Nephron (organoid): ENCODE measurements at regions not wholly inside any gene's neighbourhood (a gene's known extent, or its start where the extent isn't known, plus 50 kb on each side); places are given as distances from the start of the nearest gene placed in this dataset.
A peak's percentile ranks its signal among the peaks of the same experiment; 100 is the strongest.

Source experiments
- H3K27ac Mint-ChIP-seq, 3 experiments: 2 replicates each; pipeline ENCODE4 v1.8.0; 2020; ENCODE audit warnings: mixed read lengths in 3 of 3, mild to moderate bottlenecking in 2 of 3, moderate library complexity in 1 of 3
- H3K27me3 Mint-ChIP-seq: 2 replicates; pipeline ENCODE4 v1.8.0; 2021; ENCODE audit warnings: low read depth, mild to moderate bottlenecking, moderate library complexity, mixed read lengths
- H3K36me3 Mint-ChIP-seq: 2 replicates; pipeline ENCODE4 v1.8.0; 2020; ENCODE audit warnings: low read depth, mixed read lengths
- H3K4me1 Mint-ChIP-seq: 2 replicates; pipeline ENCODE4 v1.8.0; 2020; ENCODE audit warnings: mixed read lengths
- H3K4me3 Mint-ChIP-seq, 3 experiments: 2 replicates each; pipeline ENCODE4 v1.8.0; 2020; ENCODE audit warnings: mild to moderate bottlenecking in 3 of 3, mixed read lengths in 3 of 3, moderate library complexity in 2 of 3
- H3K9me3 Mint-ChIP-seq: 2 replicates; pipeline ENCODE4 v1.8.0; 2020; ENCODE audit warnings: mixed read lengths
- CTCF ChIP-seq, 3 experiments: fragments of 200-600 bp; sonication (generic); IDR thresholded peaks; one replicate each; pipeline ENCODE4 v1.5.0; 2021; ENCODE audit warnings: antibody characterized with exemption in 3 of 3; ENCODE audit not compliant: unreplicated experiment in 3 of 3

GRCh38 chr5:129163810-129164378 is 69.3 kb downstream of the ISOC1 start:
- Mint-ChIP-seq H3K36me3 (no peaks in the 10 kb centered on the region), H3K27me3 (no peaks in the 10 kb centered on the region), H3K27ac (no peak overlapping the region), H3K4me1 (peaks cover 9% of the 10 kb centered on the region), H3K4me3 (no peak overlapping the region), H3K9me3 (peaks cover 26% of the 10 kb centered on the region)
- no peak for TF ChIP-seq CTCF (IDR thresholded peaks at IDR 0.05; ENCODE audit: unreplicated experiment in 3 of 3)

- Mint-ChIP-seq H3K27me3 (no peaks in the 10 kb centered on the region), H3K36me3 (no peaks in the 10 kb centered on the region), H3K27ac (peak overlapping the region in 2 of 3 experiments; percentile 6 to 14), H3K4me1 (peaks cover 39% of the 10 kb centered on the region), H3K9me3 (no peaks in the 10 kb centered on the region), H3K4me3 (no peak overlapping the region)
- no peak for TF ChIP-seq CTCF (IDR thresholded peaks at IDR 0.05; ENCODE audit: unreplicated experiment in 3 of 3)
These were observed 75.5 kb downstream of the ISOC1 start for GRCh38 chr5:129170050-129170449.

- H3K27me3 Mint-ChIP-seq, result no peaks in the 10 kb centered on the region
- no peaks in the 10 kb centered on the region for H3K36me3 Mint-ChIP-seq
- H3K9me3 Mint-ChIP-seq, result no peaks in the 10 kb centered on the region
- peak overlapping the region; percentile 14 to 71 (median 59) for H3K27ac Mint-ChIP-seq
- H3K4me3 Mint-ChIP-seq, result no peak overlapping the region
- H3K4me1 Mint-ChIP-seq, result peaks cover 41% of the 10 kb centered on the region
- no peak for TF ChIP-seq CTCF (IDR thresholded peaks at IDR 0.05; ENCODE audit: unreplicated experiment in 3 of 3)
These were observed 76.8 kb downstream of the ISOC1 start for GRCh38 chr5:129171194-129171944.

- Mint-ChIP-seq H3K4me1 (peaks cover 34% of the 10 kb centered on the region), H3K27me3 (no peaks in the 10 kb centered on the region), H3K9me3 (no peaks in the 10 kb centered on the region), H3K36me3 (no peaks in the 10 kb centered on the region), H3K4me3 (no peak overlapping the region), H3K27ac (peak overlapping the region in 1 of 3 experiments; percentile 14)
- TF ChIP-seq CTCF (IDR thresholded peaks at IDR 0.05; ENCODE audit: unreplicated experiment in 3 of 3), result peak in 2 of 3 experiments; percentile 40 to 50
These were observed 78.0 kb downstream of the ISOC1 start for GRCh38 chr5:129172580-129172979.

GRCh38 chr5:129173771-129174170 is 79.2 kb downstream of the ISOC1 start:
- Mint-ChIP-seq H3K4me3 (no peak overlapping the region), H3K9me3 (no peaks in the 10 kb centered on the region), H3K36me3 (no peaks in the 10 kb centered on the region), H3K4me1 (peaks cover 34% of the 10 kb centered on the region), H3K27me3 (no peaks in the 10 kb centered on the region), H3K27ac (peak overlapping the region in 2 of 3 experiments; percentile 5 to 18)
- TF ChIP-seq CTCF (IDR thresholded peaks at IDR 0.05; ENCODE audit: unreplicated experiment in 3 of 3), result no peak

GRCh38 chr5:129174480-129174879 is 79.9 kb downstream of the ISOC1 start:
- TF ChIP-seq CTCF (IDR thresholded peaks at IDR 0.05; ENCODE audit: unreplicated experiment in 3 of 3), result no peak
- Mint-ChIP-seq H3K27ac (peak overlapping the region in 2 of 3 experiments; percentile 5 to 13), H3K27me3 (no peaks in the 10 kb centered on the region), H3K9me3 (no peaks in the 10 kb centered on the region), H3K36me3 (no peaks in the 10 kb centered on the region), H3K4me1 (peaks cover 34% of the 10 kb centered on the region), H3K4me3 (no peak overlapping the region)
